HL-60 (cell line): ENCODE measurements at regions not wholly inside any gene's neighbourhood (a gene's known extent, or its start where the extent isn't known, plus 50 kb on each side); places are given as distances from the start of the nearest gene placed in this dataset.

Source experiments
- DNase-seq, 2 experiments: peaks; one replicate each; pipeline ENCODE4 v3.0.0-alpha.2; 2010 to 2020; ENCODE audit warnings: low read depth in 1 of 2, low spot score in 1 of 2
- H3K27ac ChIP-seq: fragments of 250-450 bp; sonication (Bioruptor Pico); replicated peaks from 2 replicates; pipeline ENCODE4 v1.5.1; 2020; ENCODE audit warnings: mild to moderate bottlenecking, moderate library complexity
- H3K27me3 ChIP-seq: fragments of 250-450 bp; sonication (Bioruptor Pico); 2 replicates; pipeline ENCODE4 v1.5.1; 2021; ENCODE audit warnings: mild to moderate bottlenecking, moderate library complexity; ENCODE audit not compliant: insufficient read depth, poor library complexity, severe bottlenecking
- H3K4me3 ChIP-seq: replicated peaks from 2 replicates; pipeline ENCODE4 v1.5.1; 2011; ENCODE audit warnings: mild to moderate bottlenecking, control low read depth, low read length; ENCODE audit not compliant: insufficient read depth
- GABPA ChIP-seq: IDR thresholded peaks from 2 replicates; pipeline ENCODE4 v1.6.1; 2012; ENCODE audit warnings: low read depth
- POLR2AphosphoS5 ChIP-seq: IDR thresholded peaks from 2 replicates; pipeline ENCODE4 v1.6.1; 2012; ENCODE audit warnings: low read depth
- SPI1 ChIP-seq: IDR thresholded peaks from 2 replicates; pipeline ENCODE4 v1.6.1; 2012; ENCODE audit warnings: low read depth, mild to moderate bottlenecking, borderline replicate concordance
- TF ChIP-seq, protein P1 (sequence below): IDR thresholded peaks from 2 replicates; pipeline ENCODE4 v1.6.1; 2012; ENCODE audit warnings: low read depth; ENCODE audit not compliant: insufficient replicate concordance
- TF ChIP-seq, protein P2 (sequence below): IDR thresholded peaks from one replicate; pipeline ENCODE4 v1.5.1; 2011; ENCODE audit warnings: low read length, control low read depth, inconsistent platforms; ENCODE audit not compliant: insufficient read depth

DNA sequence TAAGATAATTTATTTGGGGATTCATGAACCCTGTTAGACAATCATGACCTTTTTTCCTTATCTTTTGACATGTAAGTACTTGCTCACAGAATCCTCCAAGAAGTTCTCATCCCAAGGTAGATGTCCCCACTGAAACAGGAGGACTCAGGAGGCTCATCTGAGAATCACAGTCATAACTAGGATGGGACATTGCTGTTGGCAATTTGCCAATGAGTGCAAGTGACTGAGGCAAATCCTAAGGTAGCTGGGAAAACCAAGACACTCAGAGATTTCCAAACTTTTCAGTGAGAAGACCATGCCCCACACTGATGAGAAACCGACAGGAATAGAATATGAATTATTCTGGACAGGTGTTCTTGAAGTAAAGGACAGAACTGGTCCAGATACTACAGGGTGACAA is 735.0 kb downstream of the TMEM182 start:
- H3K27me3 ChIP-seq: no peaks in the 10 kb centered on the region
- no peak overlapping the region for H3K27ac ChIP-seq
- H3K4me3 ChIP-seq: no peak overlapping the region
- no peak for TF ChIP-seq POLR2AphosphoS5
- no peak for TF ChIP-seq GABPA
- TF ChIP-seq, protein P1, sequence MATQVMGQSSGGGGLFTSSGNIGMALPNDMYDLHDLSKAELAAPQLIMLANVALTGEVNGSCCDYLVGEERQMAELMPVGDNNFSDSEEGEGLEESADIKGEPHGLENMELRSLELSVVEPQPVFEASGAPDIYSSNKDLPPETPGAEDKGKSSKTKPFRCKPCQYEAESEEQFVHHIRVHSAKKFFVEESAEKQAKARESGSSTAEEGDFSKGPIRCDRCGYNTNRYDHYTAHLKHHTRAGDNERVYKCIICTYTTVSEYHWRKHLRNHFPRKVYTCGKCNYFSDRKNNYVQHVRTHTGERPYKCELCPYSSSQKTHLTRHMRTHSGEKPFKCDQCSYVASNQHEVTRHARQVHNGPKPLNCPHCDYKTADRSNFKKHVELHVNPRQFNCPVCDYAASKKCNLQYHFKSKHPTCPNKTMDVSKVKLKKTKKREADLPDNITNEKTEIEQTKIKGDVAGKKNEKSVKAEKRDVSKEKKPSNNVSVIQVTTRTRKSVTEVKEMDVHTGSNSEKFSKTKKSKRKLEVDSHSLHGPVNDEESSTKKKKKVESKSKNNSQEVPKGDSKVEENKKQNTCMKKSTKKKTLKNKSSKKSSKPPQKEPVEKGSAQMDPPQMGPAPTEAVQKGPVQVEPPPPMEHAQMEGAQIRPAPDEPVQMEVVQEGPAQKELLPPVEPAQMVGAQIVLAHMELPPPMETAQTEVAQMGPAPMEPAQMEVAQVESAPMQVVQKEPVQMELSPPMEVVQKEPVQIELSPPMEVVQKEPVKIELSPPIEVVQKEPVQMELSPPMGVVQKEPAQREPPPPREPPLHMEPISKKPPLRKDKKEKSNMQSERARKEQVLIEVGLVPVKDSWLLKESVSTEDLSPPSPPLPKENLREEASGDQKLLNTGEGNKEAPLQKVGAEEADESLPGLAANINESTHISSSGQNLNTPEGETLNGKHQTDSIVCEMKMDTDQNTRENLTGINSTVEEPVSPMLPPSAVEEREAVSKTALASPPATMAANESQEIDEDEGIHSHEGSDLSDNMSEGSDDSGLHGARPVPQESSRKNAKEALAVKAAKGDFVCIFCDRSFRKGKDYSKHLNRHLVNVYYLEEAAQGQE: no peak
- no peak for TF ChIP-seq SPI1
- TF ChIP-seq, protein P2, sequence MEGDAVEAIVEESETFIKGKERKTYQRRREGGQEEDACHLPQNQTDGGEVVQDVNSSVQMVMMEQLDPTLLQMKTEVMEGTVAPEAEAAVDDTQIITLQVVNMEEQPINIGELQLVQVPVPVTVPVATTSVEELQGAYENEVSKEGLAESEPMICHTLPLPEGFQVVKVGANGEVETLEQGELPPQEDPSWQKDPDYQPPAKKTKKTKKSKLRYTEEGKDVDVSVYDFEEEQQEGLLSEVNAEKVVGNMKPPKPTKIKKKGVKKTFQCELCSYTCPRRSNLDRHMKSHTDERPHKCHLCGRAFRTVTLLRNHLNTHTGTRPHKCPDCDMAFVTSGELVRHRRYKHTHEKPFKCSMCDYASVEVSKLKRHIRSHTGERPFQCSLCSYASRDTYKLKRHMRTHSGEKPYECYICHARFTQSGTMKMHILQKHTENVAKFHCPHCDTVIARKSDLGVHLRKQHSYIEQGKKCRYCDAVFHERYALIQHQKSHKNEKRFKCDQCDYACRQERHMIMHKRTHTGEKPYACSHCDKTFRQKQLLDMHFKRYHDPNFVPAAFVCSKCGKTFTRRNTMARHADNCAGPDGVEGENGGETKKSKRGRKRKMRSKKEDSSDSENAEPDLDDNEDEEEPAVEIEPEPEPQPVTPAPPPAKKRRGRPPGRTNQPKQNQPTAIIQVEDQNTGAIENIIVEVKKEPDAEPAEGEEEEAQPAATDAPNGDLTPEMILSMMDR: no peak
- no peak for DNase-seq

DNA sequence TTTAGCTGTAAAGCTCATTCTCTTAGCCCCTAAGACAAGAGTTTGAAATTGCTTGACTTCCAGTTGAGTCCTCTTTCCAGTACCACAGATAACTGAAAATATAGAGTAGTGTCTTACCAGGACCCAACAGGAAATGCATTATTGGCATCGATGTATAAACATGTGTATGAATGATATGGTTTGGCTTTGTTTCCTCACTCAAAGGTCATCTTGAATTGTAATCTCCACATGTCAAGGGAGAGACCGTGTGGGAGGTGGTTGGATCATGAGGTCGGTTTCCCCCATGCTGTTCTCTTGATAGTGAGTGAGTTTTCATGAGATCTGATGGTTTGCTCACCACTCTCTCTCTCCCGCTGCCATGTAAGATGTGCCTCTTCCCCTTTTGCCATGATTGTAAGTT is 745.0 kb downstream of the TMEM182 start:
- TF ChIP-seq, protein P1: no peak
- TF ChIP-seq SPI1 (no peak), GABPA (no peak), POLR2AphosphoS5 (no peak)
- TF ChIP-seq, protein P2: no peak
- DNase-seq: no peak

DNA sequence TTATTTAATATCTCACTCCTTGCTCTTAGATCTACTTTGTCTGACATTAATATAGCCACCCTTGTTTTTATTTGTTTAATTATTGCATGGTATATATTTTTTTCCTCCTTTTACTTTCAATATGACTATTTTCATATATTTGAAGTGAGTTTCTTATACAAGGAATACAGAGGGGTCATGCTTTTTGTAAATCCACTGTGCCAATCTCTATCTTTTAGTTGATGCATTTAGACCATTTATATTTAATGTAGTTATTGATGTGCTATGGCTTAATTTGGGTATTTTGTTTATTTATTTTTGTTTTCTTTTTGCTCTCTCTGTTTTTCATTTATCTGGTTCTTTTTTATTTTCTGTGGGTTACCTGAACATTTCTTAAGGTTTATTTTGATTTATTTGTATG is 750.6 kb downstream of the TMEM182 start:
- DNase-seq: no peak
- Histone ChIP-seq H3K27me3 (no peaks in the 10 kb centered on the region), H3K27ac (no peak overlapping the region), H3K4me3 (no peak overlapping the region)
- TF ChIP-seq POLR2AphosphoS5 (no peak), SPI1 (no peak), GABPA (no peak)
- TF ChIP-seq, protein P2: no peak
- TF ChIP-seq, protein P1: no peak

More for the DNA sequence above, 745.0 kb downstream of the TMEM182 start:
- no peak overlapping the region for H3K4me3 ChIP-seq
- H3K27ac ChIP-seq: no peak overlapping the region
- H3K27me3 ChIP-seq: no peaks in the 10 kb centered on the region
